ENCODE measurements at regions not wholly inside any gene's neighbourhood (a gene's known extent, or its start where the extent isn't known, plus 50 kb on each side); places are given as distances from the start of the nearest gene placed in this dataset.

DNA sequence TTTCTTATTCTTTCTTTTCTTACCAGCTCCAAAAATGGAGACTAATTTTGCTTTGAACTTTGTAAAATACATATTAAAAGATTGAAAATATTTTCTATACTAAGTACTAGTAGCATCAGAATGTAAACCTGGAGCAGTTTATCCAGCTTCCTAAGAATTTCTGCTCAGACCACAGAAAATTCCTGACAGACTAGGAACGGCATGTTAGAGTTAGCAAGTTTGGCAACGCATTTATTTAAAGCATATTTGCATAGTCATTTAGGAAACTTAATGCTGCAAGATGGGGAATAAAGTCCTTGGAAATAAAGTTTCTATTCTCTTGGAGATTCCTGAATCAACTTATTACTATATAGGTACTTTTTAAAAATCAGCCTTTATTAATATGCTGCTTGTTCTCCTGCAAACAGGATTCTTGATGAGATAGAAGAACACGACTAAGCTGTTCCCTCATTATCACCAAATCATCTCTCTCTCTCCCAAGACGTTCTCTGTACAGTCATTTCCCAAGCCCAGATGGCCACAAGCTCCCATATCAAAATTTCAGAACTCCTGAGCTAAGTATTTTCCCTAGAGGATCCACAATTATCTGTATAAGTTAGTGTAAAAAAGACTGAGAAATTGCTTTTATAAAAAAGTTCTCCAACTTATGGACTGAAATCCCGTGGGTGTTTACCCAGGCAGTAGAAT is 305.8 kb upstream of the NEBL start:
- TF ChIP-seq RAD21 (conservative IDR thresholded peaks at IDR 0.05) (no peak), EZH2 (IDR thresholded peaks at IDR 0.05; ENCODE audit: borderline replicate concordance, insufficient read depth, low read length, poor library complexity, severe bottlenecking) (no peak)
- TF ChIP-seq, protein P1, sequence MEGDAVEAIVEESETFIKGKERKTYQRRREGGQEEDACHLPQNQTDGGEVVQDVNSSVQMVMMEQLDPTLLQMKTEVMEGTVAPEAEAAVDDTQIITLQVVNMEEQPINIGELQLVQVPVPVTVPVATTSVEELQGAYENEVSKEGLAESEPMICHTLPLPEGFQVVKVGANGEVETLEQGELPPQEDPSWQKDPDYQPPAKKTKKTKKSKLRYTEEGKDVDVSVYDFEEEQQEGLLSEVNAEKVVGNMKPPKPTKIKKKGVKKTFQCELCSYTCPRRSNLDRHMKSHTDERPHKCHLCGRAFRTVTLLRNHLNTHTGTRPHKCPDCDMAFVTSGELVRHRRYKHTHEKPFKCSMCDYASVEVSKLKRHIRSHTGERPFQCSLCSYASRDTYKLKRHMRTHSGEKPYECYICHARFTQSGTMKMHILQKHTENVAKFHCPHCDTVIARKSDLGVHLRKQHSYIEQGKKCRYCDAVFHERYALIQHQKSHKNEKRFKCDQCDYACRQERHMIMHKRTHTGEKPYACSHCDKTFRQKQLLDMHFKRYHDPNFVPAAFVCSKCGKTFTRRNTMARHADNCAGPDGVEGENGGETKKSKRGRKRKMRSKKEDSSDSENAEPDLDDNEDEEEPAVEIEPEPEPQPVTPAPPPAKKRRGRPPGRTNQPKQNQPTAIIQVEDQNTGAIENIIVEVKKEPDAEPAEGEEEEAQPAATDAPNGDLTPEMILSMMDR (IDR thresholded peaks at IDR 0.05; ENCODE audit: poor library complexity, severe bottlenecking) = no peak
